OCI-LY7 (cell line): ENCODE measurements at regions not wholly inside any gene's neighbourhood (a gene's known extent, or its start where the extent isn't known, plus 50 kb on each side); places are given as distances from the start of the nearest gene placed in this dataset.

ENCODE experiments used
- BruUV-seq: library from RNA; stranded (reverse); fragments of 400-500 nt; replicated peaks from 2 replicates; lab custom pipeline; 2021; lab: Mats Ljungman, UMichigan
- CTCF ChIA-PET: fragments of 300-600 bp; sonication (Branson Sonifier 250); formaldehyde crosslinking; loops from one replicate; lab custom pipeline; 2022; ENCODE audit warnings: antibody characterized with exemption; ENCODE audit not compliant: unreplicated experiment; lab: Charles Lee
- POLR2A ChIA-PET: fragments of 300-600 bp; sonication (Branson Sonifier 250); formaldehyde crosslinking; loops from one replicate; lab custom pipeline; 2022; ENCODE audit warnings: antibody characterized with exemption; lab: Charles Lee
- DNase-seq: peaks from one replicate; pipeline ENCODE4 v3.0.0-alpha.2; 2015; ENCODE audit warnings: low spot score
- H2AFZ ChIP-seq: fragments of 200-600 bp; sonication (generic), shearing (Covaris generic); 2 replicates; pipeline ENCODE4 v1.6.1; 2014; ENCODE audit warnings: mild to moderate bottlenecking, antibody characterized with exemption, low read length, moderate library complexity
- H3K27ac ChIP-seq: fragments of 200-600 bp; sonication (generic); 2 replicates; pipeline ENCODE4 v1.5.1; 2014; ENCODE audit warnings: mixed run types, low read depth, mild to moderate bottlenecking, moderate library complexity, low read length, inconsistent platforms; ENCODE audit not compliant: poor library complexity, severe bottlenecking
- H3K36me3 ChIP-seq: fragments of 200-600 bp; sonication (generic); 2 replicates; pipeline ENCODE4 v1.6.1; 2014; ENCODE audit warnings: mild to moderate bottlenecking, antibody characterized with exemption, low read length, moderate library complexity, mixed read lengths; ENCODE audit not compliant: insufficient read depth
- H3K4me1 ChIP-seq: fragments of 200-600 bp; sonication (generic); 2 replicates; pipeline ENCODE4 v1.5.1; 2014; ENCODE audit warnings: mild to moderate bottlenecking, low read length; ENCODE audit not compliant: insufficient read depth, poor library complexity, severe bottlenecking
- H3K4me2 ChIP-seq: fragments of 200-600 bp; sonication (generic); 2 replicates; pipeline ENCODE4 v1.6.1; 2014; ENCODE audit warnings: mild to moderate bottlenecking, low read length
- H3K4me3 ChIP-seq: fragments of 200-600 bp; sonication (generic); 2 replicates; pipeline ENCODE4 v1.5.1; 2014; ENCODE audit warnings: mild to moderate bottlenecking, low read depth, low read length; ENCODE audit not compliant: poor library complexity, severe bottlenecking
- H3K79me2 ChIP-seq: fragments of 200-600 bp; sonication (generic); 2 replicates; pipeline ENCODE4 v1.6.1; 2016; ENCODE audit warnings: low read depth, mild to moderate bottlenecking, low read length, moderate library complexity, mixed read lengths; ENCODE audit not compliant: insufficient read depth
- H3K9me2 ChIP-seq: fragments of 200-600 bp; sonication (generic); 2 replicates; pipeline ENCODE4 v1.6.1; 2016; ENCODE audit warnings: mild to moderate bottlenecking, low read length, mixed read lengths; ENCODE audit not compliant: insufficient read depth
- H3K9me3 ChIP-seq: fragments of 200-600 bp; sonication (generic); 2 replicates; pipeline ENCODE4 v1.6.1; 2014; ENCODE audit warnings: mild to moderate bottlenecking, mixed run types, low read length, mixed read lengths
- H4K20me1 ChIP-seq: fragments of 200-600 bp; sonication (generic); 2 replicates; pipeline ENCODE4 v1.6.1; 2014; ENCODE audit warnings: mild to moderate bottlenecking, antibody characterized with exemption, low read length, moderate library complexity, mixed read lengths; ENCODE audit not compliant: insufficient read depth
- EZH2phosphoT487 ChIP-seq: fragments of 200-600 bp; sonication (generic); IDR thresholded peaks from 2 replicates; pipeline ENCODE4 v1.6.1; 2018; ENCODE audit warnings: low read depth, borderline replicate concordance, mild to moderate bottlenecking, mixed run types, antibody characterized with exemption, low read length, moderate library complexity, mixed read lengths
- intact Hi-C: fragments of 100-400 bp; cut with micrococcal nuclease; formaldehyde crosslinking; loops from one replicate; pipeline ENCODE4 v1.10.0; 2022; ENCODE audit not compliant: unreplicated experiment
- TF ChIP-seq, protein P1 (sequence below): fragments of 200-600 bp; sonication (generic); conservative IDR thresholded peaks from 2 replicates; pipeline ENCODE4 v1.5.1; 2014; ENCODE audit warnings: mild to moderate bottlenecking, antibody characterized with exemption, low read length, moderate library complexity, mixed read lengths

DNA sequence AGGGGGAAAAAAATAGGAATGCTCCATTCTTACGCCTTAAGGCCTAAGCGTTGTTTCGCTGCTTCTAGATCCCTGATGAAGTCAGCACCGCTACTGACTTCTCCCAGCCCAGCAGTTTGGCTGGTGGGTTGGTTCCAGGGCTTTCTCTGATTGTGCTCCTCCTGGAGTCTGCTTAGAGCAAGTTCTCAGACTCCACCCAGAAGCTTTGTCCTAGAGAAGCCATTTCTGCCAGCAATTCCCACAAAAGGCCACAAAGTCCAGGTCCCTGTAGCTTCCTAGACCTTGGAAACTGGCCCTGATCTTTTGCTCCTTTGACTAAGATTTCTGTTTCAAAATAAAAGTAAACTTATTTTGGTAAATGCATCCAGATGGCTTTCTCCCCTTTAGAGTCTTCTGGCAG lies 65.4 kb downstream of the KCTD12 start:
- CTCF ChIA-PET: no interaction called here
- POLR2A ChIA-PET: no interaction called here
- no peak for TF ChIP-seq EZH2phosphoT487
- TF ChIP-seq, protein P1, sequence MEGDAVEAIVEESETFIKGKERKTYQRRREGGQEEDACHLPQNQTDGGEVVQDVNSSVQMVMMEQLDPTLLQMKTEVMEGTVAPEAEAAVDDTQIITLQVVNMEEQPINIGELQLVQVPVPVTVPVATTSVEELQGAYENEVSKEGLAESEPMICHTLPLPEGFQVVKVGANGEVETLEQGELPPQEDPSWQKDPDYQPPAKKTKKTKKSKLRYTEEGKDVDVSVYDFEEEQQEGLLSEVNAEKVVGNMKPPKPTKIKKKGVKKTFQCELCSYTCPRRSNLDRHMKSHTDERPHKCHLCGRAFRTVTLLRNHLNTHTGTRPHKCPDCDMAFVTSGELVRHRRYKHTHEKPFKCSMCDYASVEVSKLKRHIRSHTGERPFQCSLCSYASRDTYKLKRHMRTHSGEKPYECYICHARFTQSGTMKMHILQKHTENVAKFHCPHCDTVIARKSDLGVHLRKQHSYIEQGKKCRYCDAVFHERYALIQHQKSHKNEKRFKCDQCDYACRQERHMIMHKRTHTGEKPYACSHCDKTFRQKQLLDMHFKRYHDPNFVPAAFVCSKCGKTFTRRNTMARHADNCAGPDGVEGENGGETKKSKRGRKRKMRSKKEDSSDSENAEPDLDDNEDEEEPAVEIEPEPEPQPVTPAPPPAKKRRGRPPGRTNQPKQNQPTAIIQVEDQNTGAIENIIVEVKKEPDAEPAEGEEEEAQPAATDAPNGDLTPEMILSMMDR: no peak
- no peaks in the 10 kb centered on the region for H3K79me2 ChIP-seq
- H3K9me3 ChIP-seq: no peaks in the 10 kb centered on the region
- intact Hi-C loops: no loop called here
- no peak for DNase-seq
- H2AFZ ChIP-seq: no peak overlapping the region
- H3K9me2 ChIP-seq: no peaks in the 10 kb centered on the region
- no TSS peak for BruUV-seq
- no peaks in the 10 kb centered on the region for H3K4me1 ChIP-seq
- H3K36me3 ChIP-seq: no peaks in the 10 kb centered on the region
- no peak overlapping the region for H3K4me3 ChIP-seq
- no peaks in the 10 kb centered on the region for H4K20me1 ChIP-seq
- no peak overlapping the region for H3K27ac ChIP-seq
- H3K4me2 ChIP-seq: no peak overlapping the region

DNA sequence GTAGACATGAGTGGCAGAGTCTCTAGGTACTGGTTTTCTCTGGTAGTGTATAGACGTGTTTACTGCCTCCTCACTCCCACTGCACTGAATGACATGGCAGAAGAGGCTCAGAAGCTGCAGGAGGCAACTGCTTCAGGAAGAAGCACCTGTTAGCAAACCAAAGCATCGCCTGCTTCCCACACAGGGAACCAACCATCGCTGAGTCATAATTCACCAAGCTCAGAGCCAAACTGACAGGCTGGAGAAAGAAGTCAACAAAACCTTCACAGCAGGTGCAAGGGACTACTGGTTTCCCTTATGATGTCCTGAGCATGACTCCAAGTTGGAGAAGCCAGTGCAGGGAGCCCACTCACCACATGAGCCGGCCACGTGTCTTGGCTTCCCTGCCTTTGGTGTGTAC lies 69.8 kb downstream of the KCTD12 start:
- DNase-seq: no peak
- H3K9me3 ChIP-seq: no peaks in the 10 kb centered on the region
- H3K79me2 ChIP-seq: no peaks in the 10 kb centered on the region
- intact Hi-C loops: no loop called here
- no peak overlapping the region for H3K27ac ChIP-seq
- H3K4me3 ChIP-seq: no peak overlapping the region
- no peak overlapping the region for H2AFZ ChIP-seq
- CTCF ChIA-PET: no interaction called here
- H3K4me1 ChIP-seq: no peaks in the 10 kb centered on the region
- POLR2A ChIA-PET: interaction anchor here (0.6 to 1.0 kb wide), 2 partner anchors 17 to 42 kb away, joined by 3 read pairs; no protein-coding TSS in a partner anchor
- TF ChIP-seq, protein P1: no peak
- TF ChIP-seq EZH2phosphoT487: no peak
- no TSS peak for BruUV-seq
- no peak overlapping the region for H3K4me2 ChIP-seq
- no peaks in the 10 kb centered on the region for H3K9me2 ChIP-seq
- no peaks in the 10 kb centered on the region for H4K20me1 ChIP-seq
- no peaks in the 10 kb centered on the region for H3K36me3 ChIP-seq

DNA sequence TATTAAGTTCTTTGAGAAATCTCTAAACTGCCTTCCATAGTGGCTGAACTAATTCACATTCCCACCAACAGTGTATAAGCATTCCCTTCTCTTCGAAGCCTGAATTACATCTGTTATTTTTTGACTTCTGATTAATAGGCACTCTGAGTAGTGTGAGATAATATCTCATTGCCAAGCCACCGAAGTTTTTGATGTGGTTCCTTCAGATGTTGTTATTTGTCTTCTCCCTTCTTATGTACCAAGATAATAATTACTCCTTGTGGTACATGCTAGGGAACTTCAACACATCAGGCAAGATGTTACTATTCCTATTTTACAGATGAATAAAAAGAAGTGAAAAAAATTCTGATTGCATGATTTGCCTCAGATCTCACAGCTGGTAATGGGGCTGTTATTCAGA lies 70.9 kb downstream of the KCTD12 start:
- Histone ChIP-seq H3K79me2 (no peaks in the 10 kb centered on the region), H3K9me2 (no peaks in the 10 kb centered on the region), H3K27ac (no peak overlapping the region), H3K4me1 (no peaks in the 10 kb centered on the region), H2AFZ (no peak overlapping the region), H3K36me3 (no peaks in the 10 kb centered on the region), H4K20me1 (no peaks in the 10 kb centered on the region), H3K4me3 (no peak overlapping the region), H3K9me3 (no peaks in the 10 kb centered on the region), H3K4me2 (no peak overlapping the region)
- intact Hi-C loops: no loop called here
- no peak for DNase-seq
- CTCF ChIA-PET: no interaction called here
- TF ChIP-seq EZH2phosphoT487: no peak
- TF ChIP-seq, protein P1: no peak
- BruUV-seq: no TSS peak
- POLR2A ChIA-PET: interaction anchor here (0.6 kb wide), 1 partner anchor 1367 kb away, joined by 3 read pairs; no protein-coding TSS in a partner anchor
